HG03442 (cell line): ENCODE measurements at regions not wholly inside any gene's neighbourhood (a gene's known extent, or its start where the extent isn't known, plus 50 kb on each side); places are given as distances from the start of the nearest gene placed in this dataset.

Experiments
- ATAC-seq: cut with Tn5 transposase; IDR thresholded peaks from one replicate; pipeline ENCODE4 v1.9.1; 2021; ENCODE audit warnings: mild to moderate bottlenecking, moderate library complexity; ENCODE audit not compliant: unreplicated experiment

DNA sequence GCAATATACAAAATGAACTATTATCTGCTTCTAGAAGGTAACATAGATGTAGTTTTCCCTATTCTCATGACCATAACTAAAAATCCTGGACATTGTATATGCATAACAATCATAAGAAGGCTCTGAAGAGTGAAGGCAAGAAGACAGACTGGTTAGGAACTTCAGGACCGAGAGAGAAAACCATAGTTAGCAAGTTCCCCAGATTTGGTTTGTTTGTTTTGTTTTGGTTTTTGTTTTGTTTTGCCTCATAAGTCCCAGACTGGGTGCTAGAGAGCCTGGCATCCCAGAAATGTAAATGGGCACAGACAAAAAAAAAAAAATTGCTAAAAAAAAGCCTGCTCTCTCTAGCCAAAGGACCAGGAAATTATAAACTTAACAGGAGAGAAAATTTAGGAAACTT is 192.2 kb upstream of the FBXO11 start:
- peak; percentile 50 for ATAC-seq

DNA sequence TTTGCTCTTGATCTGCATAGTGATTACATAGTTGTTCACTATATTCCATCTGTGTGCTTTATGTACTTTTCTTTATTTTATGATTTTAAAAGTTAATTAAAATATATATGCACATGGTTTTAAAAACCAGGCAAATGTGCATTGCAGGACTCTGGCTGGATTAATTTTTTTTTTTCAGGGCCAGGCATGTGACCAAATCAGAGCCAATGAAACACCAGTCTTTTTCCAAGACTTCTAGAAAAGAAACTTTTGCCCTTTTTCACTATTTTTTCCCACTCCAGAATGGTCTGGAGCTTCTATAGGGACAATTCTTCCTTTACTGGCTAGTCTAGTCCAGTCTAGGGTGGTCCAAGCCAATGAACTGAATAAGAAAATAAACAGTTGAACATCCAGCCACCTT is 198.1 kb upstream of the FBXO11 start:
- ATAC-seq, result no peak

DNA sequence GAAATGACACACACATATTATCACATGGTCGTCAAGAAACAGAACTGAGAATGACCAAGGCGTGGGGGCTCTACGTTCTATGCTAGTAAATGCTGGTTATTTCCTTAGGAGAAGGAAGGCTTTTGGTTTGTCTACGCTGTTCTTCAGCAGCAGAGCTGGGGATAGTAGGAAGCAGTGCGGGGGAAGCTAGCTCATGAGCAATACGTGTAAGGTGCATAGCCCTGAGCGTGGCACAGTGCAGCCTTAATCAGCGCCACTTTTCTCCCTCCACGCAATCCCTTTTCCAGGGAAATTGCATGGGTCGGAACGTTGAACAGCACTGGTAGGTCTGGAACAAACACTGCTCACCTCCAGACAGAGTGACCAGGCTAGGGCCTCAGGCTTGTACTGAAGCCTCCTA is 199.6 kb upstream of the FBXO11 start:
- no peak for ATAC-seq

DNA sequence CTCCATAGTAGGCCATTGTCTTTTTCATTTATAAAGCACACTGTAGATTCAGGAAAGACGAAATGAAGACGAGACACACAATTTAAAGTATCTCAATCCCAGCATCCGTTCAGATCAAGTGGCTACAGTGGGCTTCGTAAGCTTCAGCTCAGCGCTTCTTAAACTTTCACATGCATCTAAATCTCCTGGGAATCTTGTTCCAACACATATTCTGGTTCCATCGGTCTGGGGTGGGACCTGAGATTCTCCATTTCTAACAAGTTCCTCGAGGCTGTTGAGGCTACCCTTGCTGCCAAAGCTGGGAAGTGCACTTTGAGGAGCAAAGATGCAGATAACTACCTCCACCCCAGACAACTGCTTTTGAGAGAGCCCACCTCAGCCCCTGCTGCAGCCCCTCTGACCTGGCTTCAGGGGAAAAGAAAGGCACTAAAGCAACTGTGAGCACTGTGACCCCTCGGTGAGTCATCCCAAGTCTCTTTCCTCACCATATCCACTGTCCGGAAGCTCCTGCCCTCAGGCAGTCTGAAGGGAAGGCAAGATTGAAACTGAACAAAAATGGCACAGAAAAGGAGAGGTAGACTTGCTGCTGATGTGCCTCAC is 201.1 kb upstream of the FBXO11 start:
- no peak for ATAC-seq

DNA sequence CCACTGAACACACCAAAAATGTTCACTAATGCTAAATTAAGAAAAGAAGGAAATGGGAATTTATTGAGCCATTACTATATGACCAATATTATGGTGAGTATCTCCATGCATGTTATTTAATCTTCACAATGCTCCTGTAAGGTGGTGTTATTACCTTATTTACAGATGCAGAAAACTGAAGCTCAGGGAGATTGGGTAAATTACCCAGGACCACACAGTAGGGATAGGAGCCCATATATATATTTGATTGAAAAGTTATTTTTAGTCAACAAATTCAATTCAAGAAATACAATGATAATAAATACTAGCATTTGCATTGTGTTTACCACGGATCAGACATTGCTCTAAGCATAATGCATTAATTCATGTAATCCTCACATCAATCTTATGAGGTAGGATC is 202.2 kb upstream of the FBXO11 start:
- no peak for ATAC-seq

DNA sequence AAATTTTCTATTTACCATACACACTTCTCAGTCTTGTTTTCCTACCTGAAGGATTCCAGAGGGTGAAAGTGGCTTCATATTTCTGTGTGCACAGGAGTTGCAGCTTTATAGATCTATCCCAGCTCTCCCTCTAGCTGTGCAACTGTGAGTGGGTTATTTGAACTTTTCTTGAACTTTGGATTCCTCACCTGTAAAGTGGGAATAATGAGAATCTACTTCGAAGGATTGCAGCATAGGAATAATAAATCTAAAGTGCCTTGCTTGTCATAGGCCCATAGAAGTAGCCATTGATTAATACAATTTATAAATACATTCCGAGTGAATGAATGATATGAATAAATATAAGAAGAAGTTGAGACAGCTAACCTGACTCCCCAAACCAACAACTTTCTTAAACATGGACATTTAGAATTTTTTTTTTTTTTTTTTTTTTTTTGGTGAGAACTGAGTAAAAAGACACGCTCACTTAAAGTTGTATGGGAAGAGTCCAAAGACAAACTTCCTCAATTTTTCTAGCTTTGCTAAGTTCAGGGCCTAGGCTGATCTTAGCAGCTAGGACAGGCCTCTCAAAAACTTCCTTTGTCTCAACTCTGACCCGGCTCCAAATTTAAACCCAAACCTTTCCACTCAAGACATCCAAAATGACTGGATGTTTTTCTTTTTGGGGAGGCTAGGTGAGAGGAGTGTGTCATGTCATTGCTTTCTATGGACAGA is 203.3 kb upstream of the FBXO11 start:
- ATAC-seq, result no peak

DNA sequence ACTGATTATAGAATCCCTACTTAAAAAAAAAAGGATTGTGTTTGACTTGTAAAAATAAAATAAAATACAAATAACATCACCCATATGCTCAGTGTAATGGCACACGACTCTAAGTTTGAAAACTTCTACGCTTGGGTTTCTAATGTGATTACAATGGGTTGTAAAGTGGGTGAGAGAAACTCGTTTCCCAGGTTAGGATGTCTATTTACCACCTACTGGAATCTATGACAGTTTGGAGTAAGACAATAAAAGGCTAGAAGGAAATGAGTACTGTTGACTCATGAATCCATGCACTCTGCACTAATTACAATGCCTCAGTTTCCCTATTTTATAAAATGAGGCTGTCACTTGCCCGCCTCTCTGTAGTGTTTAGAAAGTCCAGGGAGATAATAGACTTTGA is 204.0 kb upstream of the FOXN2 start:
- ATAC-seq, result no peak

DNA sequence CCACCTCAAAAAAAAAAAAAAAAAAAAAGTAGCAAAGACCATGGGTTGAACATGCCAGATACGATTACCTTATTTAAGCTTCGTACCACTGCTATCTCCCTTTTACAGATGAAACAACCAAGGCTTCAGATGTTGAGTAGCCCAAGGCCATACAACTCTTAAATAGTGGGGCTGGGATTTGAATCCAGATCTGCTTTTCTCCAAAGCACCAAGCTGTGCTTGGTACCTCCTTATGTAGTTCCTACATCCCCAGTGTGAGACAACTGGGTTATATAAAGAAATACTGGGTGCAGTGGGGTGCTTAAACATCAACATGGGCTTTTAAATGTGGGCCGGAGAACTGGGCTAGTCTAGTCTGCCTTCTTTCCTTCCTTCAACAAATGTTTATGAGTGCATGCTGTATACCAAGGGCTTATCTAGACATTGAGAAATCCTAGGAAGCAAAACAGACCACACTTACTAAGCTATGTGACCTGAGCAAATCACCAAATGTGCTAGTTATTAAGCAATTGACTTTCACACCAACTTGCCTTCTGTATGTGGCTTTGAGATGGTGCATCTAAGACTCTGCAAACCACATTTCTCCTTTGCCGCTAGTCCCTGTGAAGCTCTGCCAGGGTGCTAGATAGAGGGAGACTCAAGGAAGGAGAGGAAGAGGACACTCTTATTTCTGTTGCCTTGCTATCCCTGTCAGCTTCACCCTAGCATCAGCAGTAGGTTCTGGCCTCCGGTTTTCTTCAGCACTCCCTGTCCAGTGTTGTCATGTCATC is 201.4 kb upstream of the FOXN2 start:
- ATAC-seq, result no peak

DNA sequence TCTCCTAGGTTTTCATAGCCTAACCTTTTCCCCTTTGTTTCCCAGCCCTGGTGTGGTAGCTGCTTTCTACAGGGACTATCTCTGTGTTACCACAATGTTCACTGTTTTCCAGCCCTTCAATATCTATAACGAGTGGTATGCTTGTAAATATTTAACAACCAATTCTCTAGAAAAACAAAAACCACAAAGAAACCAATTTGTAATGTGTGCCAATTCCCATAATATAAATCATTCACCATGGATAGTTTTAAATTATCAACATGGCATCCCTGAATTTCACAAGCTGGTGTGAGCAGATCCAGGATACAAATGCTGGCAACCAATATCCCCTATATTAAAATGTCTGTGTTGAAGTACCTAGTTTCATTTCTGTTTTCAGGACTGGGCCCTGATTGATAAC is 200.7 kb upstream of the FOXN2 start:
- no peak for ATAC-seq

DNA sequence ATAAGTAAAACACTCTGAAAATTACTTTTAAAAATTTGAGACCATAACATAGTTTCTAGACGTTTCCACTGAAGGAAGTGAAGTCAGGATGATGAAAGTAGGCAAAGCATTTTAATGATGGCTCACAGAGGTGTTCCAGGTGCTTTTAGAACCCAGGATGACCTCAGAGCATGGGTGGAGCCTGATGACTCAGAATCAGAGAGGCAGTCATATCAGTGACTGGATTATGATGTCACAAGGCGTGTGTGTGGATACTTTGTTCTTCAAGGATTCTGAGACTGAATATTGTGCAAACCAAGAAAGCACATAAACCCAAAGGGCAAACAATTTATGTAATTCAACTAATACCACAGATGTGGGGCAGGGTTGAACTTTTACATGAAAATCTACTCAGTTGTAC is 200.2 kb upstream of the FOXN2 start:
- peak; percentile 41 for ATAC-seq

DNA sequence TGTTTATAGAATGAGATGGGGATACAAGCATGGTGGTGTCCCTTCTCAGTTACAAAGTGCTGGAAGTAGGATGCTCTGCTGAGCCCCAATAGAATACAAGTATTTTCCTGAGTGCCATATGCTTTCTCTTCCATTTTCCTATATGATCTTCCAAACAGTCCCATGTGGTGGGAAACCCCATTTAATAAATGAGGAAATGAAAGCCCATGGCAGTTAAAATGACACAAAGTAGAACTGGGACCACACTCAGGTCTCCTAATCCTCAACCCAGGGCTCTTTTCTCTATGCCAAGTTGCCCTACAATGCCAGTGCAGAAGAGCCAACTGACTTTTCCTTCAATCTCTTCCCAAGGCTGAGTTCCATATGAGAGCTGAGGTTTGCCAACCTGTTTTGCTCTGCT is 198.0 kb upstream of the FOXN2 start:
- ATAC-seq, result no peak

DNA sequence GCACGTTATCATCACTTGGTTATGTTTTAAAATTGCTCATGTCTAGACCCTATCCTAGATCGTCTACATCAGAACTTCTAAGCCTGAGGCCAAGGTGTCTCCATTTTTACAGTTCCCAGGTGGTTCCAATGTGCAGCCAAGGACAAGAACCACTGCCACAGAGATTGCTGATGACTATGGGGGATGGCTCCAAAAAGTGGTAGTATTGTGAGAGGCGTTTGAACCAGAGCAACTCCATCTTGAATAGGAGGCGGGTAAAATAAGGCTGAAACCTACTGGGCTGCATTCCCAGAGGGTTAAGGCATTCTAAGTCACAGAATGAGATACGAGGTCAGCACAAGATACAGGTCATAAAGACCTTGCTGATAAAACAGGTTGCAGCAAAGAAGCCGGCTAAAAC is 195.6 kb upstream of the FOXN2 start:
- no peak for ATAC-seq

DNA sequence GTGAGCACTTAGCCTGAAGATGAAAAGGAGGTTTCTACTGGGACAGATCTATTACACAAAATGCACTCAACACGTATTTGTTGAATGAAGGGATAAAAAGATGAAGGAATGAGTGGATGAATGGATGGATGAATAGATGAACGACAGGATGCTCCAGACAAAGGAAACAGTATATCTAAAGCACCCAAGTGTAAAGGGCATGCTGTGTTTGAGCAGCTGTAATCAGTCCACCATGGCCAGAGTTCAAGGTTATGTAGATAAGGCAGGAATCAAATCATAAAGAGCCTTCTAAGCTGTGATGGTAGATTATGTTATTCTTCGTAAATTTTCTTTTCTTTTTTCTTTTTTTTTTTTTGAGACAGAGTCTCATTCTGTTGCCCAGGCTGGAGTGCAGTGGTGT is 194.4 kb upstream of the FOXN2 start:
- ATAC-seq, result no peak

DNA sequence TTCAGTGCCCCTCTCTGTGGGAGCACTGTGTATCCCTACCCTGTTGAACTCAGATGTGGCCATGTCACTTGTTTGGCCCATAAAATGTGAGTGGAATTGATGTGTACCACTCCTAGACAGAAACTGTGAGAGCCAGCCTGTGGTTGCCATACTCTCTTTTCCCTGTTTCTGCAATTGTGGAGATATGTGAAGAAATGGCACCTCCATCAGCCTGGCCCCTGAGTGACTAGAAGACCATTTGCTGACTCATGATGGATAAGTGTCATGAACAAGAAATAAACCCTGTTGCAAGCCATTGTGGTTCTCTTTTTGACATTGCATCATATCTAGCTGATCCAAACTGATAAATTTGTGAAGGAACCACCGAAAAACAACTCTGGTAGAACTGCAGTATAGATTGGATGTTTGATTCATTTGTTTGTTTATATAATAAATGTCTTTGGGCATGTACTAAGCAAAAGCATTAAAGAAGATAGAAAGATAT is 193.7 kb upstream of the FOXN2 start:
- no peak for ATAC-seq

DNA sequence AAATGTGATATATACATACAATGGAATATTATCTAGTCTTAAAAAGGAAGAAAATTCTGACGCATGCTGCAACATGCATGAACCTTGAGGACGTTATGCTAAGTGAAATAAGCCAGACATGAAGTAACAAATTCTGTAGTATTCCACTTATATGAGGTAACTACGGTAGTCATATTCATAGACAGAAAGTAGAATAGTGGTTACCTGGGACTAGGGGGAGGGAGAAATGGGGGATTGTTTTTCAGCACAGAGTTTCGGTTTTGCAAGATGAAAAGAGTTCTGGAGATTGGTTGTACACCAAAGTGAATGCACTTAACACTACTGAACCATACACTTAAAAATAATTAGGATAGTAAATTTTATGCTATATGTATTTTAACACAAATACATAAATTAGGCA is 192.3 kb upstream of the FOXN2 start:
- no peak for ATAC-seq

DNA sequence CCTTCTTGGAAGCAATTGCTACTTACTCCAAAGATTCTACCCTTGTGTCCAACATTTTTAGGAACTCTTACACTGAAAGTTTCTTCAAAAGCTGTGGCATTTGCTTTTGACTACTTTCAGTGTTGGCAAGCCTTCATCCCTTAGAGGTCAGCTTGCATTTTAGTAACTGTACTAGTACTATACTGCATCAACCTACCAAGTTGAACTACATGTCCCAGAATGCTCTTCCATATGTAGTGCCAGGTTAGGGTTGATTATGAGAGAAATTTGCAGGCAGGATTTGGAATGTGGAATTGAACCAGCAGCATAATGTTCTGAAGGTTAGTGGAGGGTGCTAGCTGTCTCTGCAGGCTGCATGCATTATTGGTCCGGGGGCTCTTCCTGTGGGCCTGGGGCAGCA is 189.9 kb upstream of the FOXN2 start:
- ATAC-seq, result no peak

DNA sequence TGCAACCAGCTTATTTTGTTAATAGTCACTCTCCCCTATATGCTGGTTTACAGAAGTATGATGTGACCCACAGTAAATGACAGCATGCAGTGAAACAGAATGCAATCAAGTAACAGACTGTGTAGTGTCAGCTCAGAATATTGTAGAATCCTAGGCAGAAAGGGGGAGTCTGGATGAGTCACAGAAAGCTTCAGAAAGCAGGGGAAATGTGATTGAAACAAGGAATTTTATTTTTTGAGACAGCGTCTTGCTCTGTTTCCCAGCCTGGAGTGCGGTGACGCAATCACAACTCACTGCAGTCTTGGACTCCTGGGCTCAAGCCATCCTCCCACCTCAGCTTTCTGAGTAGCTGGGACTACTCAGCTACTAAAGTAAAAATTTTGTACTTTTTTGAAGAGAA is 188.3 kb upstream of the FOXN2 start:
- ATAC-seq, result no peak

DNA sequence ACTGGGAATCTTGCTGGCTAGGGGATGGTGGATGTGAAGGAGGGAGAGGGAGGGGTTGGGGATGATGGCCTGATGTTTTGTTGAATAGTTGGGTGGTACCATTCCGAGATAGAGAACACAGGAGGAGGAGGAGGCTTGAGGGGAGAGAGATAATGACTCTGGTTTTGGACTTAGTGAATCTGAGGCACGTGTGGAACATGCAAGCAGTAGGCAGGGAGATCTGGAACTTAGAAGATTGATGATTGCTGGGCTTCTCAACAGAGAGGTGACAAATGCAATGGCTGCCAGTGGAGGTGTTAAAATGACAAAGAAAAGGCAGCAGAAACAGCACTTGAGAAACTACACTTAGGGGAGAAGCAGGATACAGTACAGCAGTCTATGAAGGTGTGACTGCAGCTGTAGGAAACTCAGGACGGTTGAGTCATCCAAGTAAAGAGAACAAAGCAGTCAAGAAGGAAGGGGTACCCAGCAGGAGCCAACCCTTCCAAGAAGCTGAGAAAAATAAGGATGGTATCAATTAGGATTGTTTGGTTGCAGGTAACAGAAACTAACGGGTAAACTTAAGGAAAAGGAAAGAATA is 186.8 kb upstream of the FOXN2 start:
- ATAC-seq, result no peak

DNA sequence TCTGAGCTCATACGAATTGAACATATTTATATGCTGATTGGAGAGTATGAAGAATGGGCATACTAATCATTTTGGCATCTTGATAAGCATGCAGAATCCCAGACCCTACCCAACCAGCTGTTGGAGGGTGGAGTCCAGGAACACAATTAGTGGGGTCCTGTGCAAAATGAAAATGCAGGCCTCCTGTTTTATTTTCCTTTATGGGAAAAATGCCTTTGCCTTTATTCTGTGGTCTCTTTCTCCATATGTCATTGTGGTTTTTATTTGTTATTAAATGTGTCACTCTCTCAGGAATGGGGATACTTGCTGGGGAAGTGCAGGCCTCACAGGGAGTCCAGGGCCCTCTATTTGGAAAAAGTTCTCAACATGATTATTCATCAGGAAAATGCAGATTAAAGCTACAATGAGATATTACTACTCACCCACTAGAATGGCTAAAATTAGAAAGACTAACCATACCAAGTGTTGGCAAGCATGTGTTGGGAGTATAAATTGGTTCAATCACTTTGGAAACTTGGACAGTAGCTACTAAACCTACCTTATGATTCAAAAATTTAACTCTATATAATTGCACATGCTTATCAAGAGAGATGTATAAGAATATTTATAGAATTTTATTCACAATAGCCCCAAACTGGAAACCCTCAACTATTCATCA is 185.1 kb upstream of the FOXN2 start:
- no peak for ATAC-seq

DNA sequence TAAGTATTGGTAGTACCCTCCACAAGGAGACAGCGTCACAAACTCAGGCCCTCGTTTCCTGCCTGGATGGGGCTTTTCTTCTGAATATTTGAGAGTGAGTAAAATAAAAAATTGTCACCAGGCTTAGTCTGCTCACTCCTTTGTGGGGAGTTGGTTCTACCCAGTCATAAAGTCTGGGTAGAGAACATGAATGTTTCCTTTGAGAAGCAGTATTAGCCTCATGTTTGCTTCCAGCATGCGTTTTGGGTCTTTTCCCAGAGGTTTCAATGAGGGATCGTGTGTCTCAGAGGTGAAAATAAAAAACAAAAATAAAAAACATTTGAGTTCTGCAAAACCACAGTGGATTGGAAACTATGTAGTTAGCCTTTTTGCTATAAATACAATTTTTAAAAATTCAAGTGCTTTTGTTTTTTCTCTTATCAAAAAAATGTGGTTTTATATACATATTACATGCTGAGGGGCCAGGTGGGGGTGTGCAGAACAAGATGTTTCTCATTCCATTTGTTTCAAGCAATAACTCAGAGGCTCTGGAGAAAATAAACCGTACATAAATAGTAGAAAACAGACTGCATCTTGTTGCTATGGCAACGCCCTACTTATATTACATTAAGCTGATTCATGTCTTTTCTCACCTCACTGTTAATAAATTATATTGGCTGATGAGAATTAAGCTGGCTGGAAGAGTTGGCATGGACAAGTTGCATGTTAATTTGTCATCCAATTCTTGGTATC is 182.8 kb upstream of the FOXN2 start:
- no peak for ATAC-seq

DNA sequence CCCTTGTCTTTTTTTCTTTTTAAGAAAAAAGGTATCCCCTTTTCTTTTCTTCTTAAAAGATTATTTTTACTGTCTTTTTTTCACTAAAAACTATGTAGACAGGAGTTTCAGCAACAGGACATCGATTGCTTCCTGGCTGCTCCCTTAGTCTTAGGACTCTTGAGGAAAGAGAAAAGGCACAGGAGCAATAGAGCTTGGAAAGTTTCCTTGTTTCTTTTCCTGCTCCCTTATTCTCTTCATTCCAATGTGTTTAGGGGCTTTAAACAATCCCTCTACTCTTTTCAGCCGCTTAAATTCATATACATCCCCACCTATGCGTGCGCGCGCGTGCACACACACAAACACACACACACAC is 182.2 kb upstream of the FOXN2 start:
- ATAC-seq, result no peak
